ENCODE measurements at regions not wholly inside any gene's neighbourhood (a gene's known extent, or its start where the extent isn't known, plus 50 kb on each side); places are given as distances from the start of the nearest gene placed in this dataset.

DNA sequence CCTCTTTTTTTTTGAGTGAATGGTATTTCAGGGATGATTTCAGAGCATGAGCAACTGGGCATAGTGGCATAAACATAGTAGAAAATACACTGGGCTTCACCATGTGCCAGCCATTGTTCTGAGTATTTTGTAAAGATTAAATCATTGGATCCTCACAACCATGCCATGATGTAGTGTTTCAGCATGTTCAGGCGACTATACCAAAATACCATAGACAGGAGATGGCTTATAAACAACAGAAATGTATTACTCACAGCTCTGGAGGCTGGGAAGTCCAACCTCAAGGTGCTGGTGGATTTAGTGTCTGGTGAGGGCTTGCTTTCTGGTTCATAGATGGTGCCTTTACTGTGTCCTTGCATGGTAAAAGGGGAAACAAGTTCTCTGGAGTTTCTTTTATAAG, 101.5 kb upstream of the KL start (continued):
- no peak for TF ChIP-seq HOXA9 (CRISPR knock-in tag; IDR thresholded peaks at IDR 0.05; ENCODE audit: borderline replicate concordance)
- TF ChIP-seq ZBTB21 (CRISPR knock-in tag; IDR thresholded peaks at IDR 0.05): no peak
- TF ChIP-seq ZNF629 (CRISPR knock-in tag; conservative IDR thresholded peaks at IDR 0.05): no peak
- TF ChIP-seq NFYC (CRISPR knock-in tag; IDR thresholded peaks at IDR 0.05): no peak
- TF ChIP-seq KDM3A (CRISPR knock-in tag; IDR thresholded peaks at IDR 0.05; ENCODE audit: low read depth): no peak
- TF ChIP-seq, protein P1, sequence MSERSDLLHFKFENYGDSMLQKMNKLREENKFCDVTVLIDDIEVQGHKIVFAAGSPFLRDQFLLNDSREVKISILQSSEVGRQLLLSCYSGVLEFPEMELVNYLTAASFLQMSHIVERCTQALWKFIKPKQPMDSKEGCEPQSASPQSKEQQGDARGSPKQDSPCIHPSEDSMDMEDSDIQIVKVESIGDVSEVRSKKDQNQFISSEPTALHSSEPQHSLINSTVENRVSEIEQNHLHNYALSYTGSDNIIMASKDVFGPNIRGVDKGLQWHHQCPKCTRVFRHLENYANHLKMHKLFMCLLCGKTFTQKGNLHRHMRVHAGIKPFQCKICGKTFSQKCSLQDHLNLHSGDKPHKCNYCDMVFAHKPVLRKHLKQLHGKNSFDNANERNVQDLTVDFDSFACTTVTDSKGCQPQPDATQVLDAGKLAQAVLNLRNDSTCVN (CRISPR knock-in tag; IDR thresholded peaks at IDR 0.05; ENCODE audit: borderline replicate concordance): no peak
- no peak for TF ChIP-seq SIN3B (IDR thresholded peaks at IDR 0.05; ENCODE audit: low read length)
- TF ChIP-seq, protein P2, sequence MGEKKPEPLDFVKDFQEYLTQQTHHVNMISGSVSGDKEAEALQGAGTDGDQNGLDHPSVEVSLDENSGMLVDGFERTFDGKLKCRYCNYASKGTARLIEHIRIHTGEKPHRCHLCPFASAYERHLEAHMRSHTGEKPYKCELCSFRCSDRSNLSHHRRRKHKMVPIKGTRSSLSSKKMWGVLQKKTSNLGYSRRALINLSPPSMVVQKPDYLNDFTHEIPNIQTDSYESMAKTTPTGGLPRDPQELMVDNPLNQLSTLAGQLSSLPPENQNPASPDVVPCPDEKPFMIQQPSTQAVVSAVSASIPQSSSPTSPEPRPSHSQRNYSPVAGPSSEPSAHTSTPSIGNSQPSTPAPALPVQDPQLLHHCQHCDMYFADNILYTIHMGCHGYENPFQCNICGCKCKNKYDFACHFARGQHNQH (CRISPR knock-in tag; IDR thresholded peaks at IDR 0.05): no peak
- TF ChIP-seq, protein P3, sequence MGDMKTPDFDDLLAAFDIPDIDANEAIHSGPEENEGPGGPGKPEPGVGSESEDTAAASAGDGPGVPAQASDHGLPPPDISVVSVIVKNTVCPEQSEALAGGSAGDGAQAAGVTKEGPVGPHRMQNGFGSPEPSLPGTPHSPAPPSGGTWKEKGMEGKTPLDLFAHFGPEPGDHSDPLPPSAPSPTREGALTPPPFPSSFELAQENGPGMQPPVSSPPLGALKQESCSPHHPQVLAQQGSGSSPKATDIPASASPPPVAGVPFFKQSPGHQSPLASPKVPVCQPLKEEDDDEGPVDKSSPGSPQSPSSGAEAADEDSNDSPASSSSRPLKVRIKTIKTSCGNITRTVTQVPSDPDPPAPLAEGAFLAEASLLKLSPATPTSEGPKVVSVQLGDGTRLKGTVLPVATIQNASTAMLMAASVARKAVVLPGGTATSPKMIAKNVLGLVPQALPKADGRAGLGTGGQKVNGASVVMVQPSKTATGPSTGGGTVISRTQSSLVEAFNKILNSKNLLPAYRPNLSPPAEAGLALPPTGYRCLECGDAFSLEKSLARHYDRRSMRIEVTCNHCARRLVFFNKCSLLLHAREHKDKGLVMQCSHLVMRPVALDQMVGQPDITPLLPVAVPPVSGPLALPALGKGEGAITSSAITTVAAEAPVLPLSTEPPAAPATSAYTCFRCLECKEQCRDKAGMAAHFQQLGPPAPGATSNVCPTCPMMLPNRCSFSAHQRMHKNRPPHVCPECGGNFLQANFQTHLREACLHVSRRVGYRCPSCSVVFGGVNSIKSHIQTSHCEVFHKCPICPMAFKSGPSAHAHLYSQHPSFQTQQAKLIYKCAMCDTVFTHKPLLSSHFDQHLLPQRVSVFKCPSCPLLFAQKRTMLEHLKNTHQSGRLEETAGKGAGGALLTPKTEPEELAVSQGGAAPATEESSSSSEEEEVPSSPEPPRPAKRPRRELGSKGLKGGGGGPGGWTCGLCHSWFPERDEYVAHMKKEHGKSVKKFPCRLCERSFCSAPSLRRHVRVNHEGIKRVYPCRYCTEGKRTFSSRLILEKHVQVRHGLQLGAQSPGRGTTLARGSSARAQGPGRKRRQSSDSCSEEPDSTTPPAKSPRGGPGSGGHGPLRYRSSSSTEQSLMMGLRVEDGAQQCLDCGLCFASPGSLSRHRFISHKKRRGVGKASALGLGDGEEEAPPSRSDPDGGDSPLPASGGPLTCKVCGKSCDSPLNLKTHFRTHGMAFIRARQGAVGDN (CRISPR knock-in tag; IDR thresholded peaks at IDR 0.05): no peak
- TF ChIP-seq SIX1 (CRISPR knock-in tag; IDR thresholded peaks at IDR 0.05; ENCODE audit: borderline replicate concordance): no peak
- TF ChIP-seq, protein P4, sequence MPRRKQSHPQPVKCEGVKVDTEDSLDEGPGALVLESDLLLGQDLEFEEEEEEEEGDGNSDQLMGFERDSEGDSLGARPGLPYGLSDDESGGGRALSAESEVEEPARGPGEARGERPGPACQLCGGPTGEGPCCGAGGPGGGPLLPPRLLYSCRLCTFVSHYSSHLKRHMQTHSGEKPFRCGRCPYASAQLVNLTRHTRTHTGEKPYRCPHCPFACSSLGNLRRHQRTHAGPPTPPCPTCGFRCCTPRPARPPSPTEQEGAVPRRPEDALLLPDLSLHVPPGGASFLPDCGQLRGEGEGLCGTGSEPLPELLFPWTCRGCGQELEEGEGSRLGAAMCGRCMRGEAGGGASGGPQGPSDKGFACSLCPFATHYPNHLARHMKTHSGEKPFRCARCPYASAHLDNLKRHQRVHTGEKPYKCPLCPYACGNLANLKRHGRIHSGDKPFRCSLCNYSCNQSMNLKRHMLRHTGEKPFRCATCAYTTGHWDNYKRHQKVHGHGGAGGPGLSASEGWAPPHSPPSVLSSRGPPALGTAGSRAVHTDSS (CRISPR knock-in tag; conservative IDR thresholded peaks at IDR 0.05): no peak

Data from HepG2 (cell line).